KOPT-K1 (cell line): ENCODE measurements at regions not wholly inside any gene's neighbourhood (a gene's known extent, or its start where the extent isn't known, plus 50 kb on each side); places are given as distances from the start of the nearest gene placed in this dataset.
"Not testable (repeated sequence)": the region's sequence is repeated elsewhere in the genome, so short reads cannot be mapped to it uniquely, and the experiment has no call there.

Source experiments
- H3K27ac ChIP-seq: fragments of 200-600 bp; sonication (generic); 2 replicates; pipeline ENCODE4 v1.5.1; 2016; ENCODE audit warnings: antibody characterized with exemption, mild to moderate bottlenecking, low read depth, low read length; ENCODE audit not compliant: poor library complexity, severe bottlenecking
- H3K36me3 ChIP-seq: fragments of 200-600 bp; sonication (generic); 2 replicates; pipeline ENCODE4 v1.5.1; 2017; ENCODE audit warnings: antibody characterized with exemption, mild to moderate bottlenecking, low read length, moderate library complexity; ENCODE audit not compliant: insufficient read depth
- H3K9me3 ChIP-seq: fragments of 200-600 bp; sonication (generic); 2 replicates; pipeline ENCODE4 v1.5.1; 2017; ENCODE audit warnings: antibody characterized with exemption, low read length, mild to moderate bottlenecking; ENCODE audit not compliant: insufficient read depth, poor library complexity, severe bottlenecking

DNA sequence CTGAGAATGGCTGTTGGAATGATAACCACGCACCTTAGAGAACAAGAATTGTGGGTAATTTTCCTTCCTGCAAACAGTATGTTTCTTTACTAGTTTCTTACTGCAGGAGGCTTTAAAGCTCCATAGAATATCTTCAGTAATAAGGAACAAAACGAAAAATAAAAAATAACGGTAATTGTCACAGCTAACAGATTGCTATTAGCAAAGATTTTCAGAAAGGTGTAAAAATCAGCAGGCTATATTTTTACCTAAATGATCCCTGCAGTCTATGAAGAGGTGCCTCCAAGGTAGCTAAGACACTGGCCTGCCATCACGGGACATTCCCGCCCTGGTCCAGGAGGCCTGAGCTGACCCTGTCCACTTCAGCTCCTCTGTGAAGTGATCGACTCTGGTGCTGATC is 127.6 kb upstream of the KCNJ18 start:
- H3K27ac ChIP-seq, H3K9me3 ChIP-seq, H3K36me3 ChIP-seq: not testable (repeated sequence)

DNA sequence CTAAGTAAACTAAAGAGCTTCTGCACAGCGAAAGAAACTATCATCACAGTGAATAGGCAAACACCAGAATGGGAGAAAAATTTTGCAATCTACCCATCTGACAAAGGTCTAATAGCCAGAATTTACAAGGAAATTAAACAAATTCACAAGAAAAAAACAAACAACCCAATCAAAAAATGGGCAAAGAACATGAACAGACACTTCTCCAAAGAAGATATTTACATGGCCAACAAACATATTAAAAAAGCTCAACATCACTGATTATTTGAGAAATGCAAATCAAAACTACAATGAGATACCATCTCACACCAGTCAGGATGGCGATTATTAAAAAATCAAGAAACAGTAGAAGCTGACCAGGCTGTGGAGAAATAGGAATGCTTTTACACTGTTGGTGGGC is 121.9 kb upstream of the KCNJ18 start:
- not testable (repeated sequence) for H3K9me3 ChIP-seq, H3K27ac ChIP-seq, H3K36me3 ChIP-seq

DNA sequence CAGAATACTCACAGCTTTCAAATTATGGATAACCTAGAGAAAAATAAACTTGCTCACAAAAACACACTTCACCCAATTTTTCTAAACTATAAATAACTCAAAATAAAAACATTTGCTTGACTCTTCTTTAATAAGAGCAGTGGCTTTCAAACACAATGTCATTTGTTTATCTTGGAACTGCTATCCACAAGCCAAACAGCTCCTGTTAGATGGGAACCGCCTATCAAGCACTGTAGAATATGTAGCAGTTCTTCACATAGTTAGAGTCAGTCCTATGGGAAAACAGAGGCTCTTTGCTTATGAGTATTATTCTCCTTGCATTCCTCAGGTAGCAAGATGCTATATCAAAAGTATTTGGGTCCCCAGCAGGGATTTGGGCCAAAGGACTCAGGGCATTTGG is 120.2 kb upstream of the KCNJ18 start:
- H3K27ac ChIP-seq, H3K36me3 ChIP-seq, H3K9me3 ChIP-seq: not testable (repeated sequence)

DNA sequence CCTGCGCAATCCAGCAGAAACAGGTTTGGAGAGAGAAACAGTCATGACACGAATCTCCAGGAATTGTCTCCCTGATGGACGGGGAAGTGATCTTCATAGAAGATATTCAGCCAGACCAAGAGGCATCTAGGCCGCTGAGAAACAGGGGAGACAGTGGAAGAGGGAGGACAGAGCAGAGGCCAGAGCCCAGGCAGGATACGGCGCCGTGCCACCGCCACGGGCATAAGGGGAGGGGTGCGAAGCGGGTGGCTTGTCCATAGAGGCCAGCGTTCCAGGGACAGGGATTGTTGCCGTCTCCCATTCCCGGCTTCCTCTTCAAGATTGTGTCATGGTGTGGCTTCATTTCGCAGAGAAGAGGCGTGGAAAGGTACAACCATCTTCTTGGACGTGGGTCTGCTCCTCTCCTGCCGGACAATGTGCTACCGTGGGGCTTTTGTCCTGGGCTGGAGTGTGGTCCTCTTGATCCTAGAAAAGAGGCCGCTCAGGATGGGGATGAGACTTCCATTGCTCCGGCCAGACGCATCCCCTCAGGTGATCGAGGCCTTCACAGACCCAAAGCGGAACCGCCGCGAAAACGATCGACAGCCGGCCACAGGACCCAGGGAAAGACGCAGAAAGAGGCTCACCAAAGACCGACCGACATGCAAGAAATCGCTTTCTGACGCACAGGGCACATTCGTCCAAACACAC is 118.9 kb upstream of the KCNJ18 start:
- H3K9me3 ChIP-seq, H3K27ac ChIP-seq, H3K36me3 ChIP-seq: not testable (repeated sequence)

DNA sequence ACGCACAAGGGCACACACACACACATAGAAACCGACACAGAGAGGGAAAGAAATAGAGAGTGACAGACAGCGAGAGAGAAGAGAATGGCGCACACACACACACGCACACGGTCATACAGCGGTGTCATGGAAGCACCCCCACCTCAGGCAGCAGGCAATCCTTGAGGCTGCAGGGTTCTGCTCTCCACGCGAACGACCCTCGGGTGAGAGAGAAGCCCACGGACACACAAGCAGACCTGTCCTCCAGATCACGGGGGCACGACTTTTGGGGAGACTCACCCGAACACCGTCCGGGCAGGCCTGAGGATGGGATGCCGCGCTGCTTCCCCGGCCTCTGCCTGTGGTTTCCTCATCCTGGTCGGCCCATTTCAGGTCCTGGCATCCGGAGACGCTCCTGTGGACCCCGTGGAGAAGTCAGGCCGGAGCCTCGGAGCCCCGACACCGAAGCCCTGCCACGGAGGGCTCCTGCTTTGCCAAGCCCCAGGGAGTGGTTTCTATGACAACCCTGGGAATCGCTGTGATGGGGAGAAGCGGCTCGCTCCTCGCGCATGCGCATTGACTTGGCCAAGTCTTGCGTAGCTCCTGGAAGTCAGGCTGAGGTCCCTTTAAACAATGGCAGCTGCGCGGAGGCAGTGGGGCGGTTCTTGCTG is 118.2 kb upstream of the KCNJ18 start:
- H3K9me3 ChIP-seq = peaks cover 3% of the 10 kb centered on the region
- no peaks in the 10 kb centered on the region for H3K36me3 ChIP-seq
- H3K27ac ChIP-seq = no peak overlapping the region

DNA sequence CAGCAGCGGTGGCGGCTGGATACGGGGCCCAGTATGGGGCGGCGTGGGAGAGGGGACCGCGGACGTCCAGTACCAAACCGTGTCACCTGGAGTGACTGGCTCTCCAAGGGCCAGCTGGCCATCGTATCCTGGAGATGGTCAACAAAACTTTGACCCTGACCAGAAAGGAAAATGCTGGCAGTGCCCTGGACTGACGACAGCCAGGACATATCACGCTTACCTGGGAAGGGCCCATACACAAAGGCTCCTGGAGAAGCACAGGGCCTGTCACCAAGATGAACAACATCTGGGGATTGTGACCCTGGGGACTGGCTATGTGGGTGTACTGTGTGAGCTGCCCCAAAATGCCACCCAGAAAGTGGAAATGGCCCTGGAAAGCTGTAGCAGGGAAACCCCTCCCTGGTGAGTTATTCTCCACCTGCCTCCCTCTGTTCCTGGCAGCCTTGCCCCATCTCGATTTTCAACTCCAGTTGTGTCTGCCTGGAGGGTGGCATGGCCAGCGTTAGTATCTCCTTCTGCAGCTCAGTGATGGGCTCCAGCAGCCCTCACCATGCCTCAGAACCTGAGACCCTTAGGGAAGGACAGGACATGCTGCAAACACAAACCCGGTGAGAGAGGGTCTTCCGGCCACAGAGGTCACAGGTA is 117.6 kb upstream of the KCNJ18 start:
- H3K27ac ChIP-seq, H3K36me3 ChIP-seq, H3K9me3 ChIP-seq: not testable (repeated sequence)

DNA sequence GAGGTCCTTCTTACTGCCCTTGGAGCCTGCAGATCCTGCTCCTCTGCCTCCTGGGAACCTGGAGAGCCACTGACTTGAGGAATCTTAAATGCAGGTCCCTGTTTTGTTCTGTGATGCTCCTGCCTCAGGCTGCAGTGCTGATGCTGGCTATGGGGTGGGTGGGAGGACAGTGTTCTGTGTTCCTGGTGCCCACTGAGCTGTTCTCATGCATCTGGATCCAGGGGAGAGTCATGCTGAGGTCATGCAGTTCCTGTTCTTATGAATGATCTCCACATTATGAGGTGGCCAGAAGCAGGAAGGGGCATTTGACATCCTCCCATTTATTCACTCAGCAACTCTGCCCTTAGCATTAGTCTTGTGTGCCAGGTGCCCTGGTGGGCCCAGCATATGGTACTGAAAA is 113.5 kb upstream of the KCNJ18 start:
- not testable (repeated sequence) for H3K27ac ChIP-seq, H3K36me3 ChIP-seq, H3K9me3 ChIP-seq

DNA sequence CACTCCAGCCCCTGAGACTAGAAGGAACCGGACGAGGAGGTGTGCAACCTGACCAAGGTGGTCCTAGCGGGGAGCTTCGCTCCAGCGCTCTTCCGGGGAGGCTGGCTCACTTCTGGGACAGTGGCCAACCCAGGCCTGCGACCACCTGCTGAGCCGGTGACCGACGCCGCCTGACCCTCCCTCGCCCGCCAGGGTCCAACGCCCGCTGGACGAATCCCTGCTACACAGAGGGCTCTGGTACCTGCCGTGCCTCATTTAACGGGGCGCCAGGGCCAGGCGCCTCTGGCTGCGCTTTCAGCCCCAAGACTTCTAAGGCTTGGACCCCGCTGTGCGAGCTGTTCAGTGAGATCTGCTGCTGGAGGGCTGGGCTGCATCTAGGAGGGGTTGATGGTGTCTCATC is 99.5 kb upstream of the KCNJ18 start:
- Histone ChIP-seq H3K9me3 (no peaks in the 10 kb centered on the region), H3K36me3 (no peaks in the 10 kb centered on the region), H3K27ac (no peak overlapping the region)

DNA sequence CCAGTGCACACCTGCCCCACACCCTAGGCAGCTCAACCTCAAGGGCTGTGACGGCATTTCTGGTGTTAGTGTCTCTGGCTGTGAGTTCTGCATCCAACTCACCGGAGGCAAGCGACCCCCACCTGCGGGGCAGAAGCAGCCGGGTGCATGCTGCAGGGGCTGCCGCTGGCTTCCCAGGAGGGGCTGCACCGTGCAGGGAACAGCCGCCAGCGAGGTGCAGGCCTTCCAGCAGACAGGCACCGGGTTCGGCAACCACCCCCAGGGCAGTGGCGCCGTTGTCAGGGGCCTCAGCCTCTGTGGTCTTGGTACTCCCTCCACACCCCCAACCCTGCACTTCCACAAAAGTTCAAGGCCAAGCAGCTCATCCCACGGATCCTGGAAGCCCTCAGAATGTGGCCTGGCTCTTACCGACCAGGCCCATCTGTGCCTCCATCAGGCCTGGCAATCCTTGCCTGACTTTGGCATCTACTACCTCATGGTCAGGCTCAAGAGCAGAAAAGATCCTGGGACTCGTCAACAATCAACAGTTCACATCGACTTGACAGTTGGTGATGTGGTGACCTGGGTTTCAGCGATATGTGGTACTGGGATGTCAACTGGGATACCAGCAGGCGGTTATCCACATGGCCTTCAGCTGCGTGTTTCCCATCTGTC is 98.7 kb upstream of the KCNJ18 start:
- H3K36me3 ChIP-seq, H3K27ac ChIP-seq, H3K9me3 ChIP-seq: not testable (repeated sequence)

DNA sequence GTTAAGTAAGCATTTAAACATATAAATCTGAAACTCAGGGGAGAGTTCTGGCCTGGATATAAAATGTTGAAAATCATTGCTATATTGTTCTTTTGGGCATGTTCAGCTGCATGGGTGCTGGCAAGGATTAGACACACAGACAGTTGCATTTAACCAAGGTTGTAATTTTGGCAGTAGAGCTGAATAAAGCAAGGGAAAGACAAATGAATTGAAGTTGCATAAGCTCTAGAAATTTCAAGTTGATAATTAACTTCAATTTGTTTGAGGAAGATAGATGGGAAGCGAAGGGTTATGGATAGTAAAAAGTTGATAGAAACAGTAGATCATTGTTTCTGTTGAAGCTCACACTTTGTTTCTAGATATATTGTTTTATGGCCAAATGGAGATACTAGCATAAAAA is 97.2 kb upstream of the KCNJ18 start:
- H3K27ac ChIP-seq = no peak overlapping the region
- no peaks in the 10 kb centered on the region for H3K9me3 ChIP-seq
- no peaks in the 10 kb centered on the region for H3K36me3 ChIP-seq

DNA sequence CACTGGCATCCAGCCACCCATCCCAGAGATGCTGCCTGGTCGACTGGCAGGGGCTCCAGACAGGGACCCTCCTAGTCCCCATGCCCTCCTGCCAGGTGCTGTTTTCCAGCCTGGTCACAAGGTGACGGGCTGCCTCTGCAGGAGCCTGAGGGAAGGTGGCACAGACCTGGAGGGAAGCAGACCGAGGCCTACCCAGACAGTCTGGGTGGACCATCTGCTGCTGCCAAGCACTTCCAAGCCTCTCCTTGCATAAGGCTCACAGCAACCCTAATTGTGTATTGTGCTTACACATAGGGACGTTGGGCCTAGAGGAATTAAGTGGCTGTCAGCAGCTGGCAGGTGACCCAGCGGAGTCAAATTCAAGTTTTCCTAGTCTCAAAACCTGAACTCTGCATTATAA is 90.1 kb upstream of the KCNJ18 start:
- Histone ChIP-seq H3K27ac (no peak overlapping the region), H3K9me3 (no peaks in the 10 kb centered on the region), H3K36me3 (no peaks in the 10 kb centered on the region)

DNA sequence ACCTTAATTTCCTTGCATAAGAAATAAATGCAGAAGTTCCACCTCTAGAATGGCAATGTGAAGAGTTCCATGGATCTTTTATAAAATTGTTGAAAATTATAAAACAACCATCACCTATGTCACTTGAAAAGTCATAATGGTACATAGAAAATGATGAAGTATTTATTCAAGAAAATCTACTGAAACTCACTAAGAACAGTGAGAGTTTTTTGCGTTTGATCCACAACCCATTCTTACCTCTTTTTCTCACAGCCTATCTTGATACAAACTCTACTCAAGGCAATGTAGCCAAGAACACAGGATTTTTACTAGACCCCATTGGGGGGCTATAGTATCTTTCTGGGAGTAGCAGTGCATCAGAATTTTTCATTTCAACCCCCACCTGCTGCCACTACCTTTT is 89.0 kb upstream of the KCNJ18 start:
- not testable (repeated sequence) for H3K9me3 ChIP-seq, H3K27ac ChIP-seq, H3K36me3 ChIP-seq

DNA sequence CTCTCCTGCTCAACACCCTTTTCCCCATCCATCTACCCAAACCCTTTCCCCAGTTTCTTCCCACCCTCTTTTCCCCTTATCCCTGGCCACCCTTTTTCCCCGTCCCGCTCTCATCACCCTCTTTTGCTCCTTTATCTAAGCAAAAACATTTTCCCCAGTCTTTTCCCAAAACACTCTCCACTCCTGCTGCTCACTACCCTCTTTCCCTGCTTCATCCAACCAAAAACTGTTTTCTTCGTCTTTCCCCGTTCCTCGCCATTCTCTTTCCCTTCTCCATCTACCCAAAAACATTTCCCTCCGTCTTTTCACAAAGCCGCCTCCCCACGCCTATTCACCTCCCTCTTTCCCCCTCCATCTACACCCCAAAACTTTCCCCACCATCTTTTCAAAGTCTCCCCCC is 80.9 kb upstream of the KCNJ18 start:
- H3K36me3 ChIP-seq, H3K27ac ChIP-seq, H3K9me3 ChIP-seq: not testable (repeated sequence)

DNA sequence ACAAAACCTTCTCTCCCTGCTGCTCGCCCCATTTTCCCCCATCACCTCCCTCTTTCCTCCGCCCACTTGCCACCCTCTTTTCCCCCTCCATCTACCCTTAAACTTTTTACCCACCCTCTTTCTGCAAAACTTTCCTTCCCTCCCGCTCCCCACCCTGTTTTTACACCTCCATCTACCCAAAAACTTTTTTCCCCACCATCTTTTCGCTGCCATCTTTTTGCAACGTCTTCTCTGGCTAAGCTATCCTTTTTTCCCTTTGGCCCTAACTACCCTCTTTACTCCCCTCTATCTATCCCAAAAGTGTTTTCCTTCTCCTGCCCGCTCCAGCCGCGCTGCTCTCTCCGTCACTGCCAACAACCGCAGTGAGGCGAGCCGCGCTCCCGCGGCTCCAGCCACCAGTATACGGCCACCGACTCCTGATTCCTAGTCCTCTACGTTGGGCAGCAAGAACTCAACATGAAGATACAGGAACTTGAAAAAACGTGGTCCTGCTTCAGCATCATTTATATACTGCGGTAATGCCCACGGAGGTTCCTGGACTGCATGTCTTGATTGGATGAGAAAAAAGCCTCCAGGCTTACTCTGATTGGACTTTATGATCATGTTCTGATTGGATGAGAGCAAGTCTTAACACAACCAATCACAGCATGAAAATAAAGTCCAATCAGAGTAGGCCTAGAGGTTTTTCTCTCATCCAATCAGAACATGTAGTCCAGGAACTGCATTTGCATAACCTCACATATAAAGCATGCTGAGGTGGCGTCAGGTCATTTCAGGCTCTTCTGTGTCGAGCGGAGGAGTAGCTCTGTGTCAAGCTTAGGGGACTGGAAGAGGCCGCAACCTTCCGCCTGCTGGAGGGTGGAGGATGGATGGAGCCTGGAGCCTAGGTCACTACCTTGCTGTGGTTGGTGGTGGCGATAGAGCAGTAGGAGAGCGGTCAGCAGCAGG is 79.9 kb upstream of the KCNJ18 start:
- H3K27ac ChIP-seq = not testable (repeated sequence)

DNA sequence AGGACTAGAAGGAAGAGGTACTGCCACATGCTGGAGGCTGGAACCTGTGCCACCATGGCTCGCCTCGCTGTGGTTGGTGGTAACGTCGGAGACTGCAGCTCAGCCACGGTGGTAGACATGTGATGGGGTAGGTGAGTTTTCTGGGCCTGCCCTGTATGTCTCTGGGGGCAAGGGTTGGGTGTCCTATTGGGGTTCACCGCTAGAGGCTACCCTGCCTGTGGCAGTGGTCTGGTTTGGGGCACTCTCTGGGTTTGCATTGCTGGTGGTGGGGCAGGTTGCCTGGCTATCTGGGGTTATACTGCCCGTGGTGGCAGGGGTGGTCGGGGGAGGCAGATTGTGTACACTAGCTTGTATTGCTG is 79.3 kb upstream of the KCNJ18 start:
- H3K9me3 ChIP-seq = no peaks in the 10 kb centered on the region
- no peaks in the 10 kb centered on the region for H3K36me3 ChIP-seq
- H3K27ac ChIP-seq = no peak overlapping the region

More for the DNA sequence above, 79.9 kb upstream of the KCNJ18 start:
- not testable (repeated sequence) for H3K9me3 ChIP-seq, H3K36me3 ChIP-seq
